Adrenal gland (tissue), 9 donors: ENCODE measurements at regions not wholly inside any gene's neighbourhood (a gene's known extent, or its start where the extent isn't known, plus 50 kb on each side); places are given as distances from the start of the nearest gene placed in this dataset.

Source experiments
- DNase-seq, 7 donors: peaks; one replicate each; pipeline ENCODE4 v3.0.0-alpha.2; 2019 to 2020
- H3K27ac ChIP-seq, 5 donors: fragments of 200-600 bp; sonication (generic) in 4 of 5; 1 replicate in 3 of 5; 2 replicates in 2 of 5; pipeline versions ENCODE4 v1.5.1 to v1.8.0; 2016 to 2020; ENCODE audit warnings: mild to moderate bottlenecking in 1 of 5
- H3K27me3 ChIP-seq: fragments of 200-600 bp; 2 replicates; pipeline ENCODE4 v1.8.0; 2021
- H3K36me3 ChIP-seq, 2 donors: fragments of 200-600 bp; replicated peaks in 1 of 2; 1 replicate in 1 of 2; 2 replicates in 1 of 2; pipeline versions ENCODE4 v1.5.1 to v1.8.0; 2018 to 2022
- H3K4me1 ChIP-seq, 2 donors: fragments of 200-600 bp; replicated peaks in 1 of 2; 1 replicate in 1 of 2; 2 replicates in 1 of 2; pipeline versions ENCODE4 v1.5.1 to v1.8.0; 2018 to 2021
- H3K4me3 ChIP-seq, 4 donors: fragments of 200-600 bp; sonication (generic) in 3 of 4; one replicate each; pipeline ENCODE4 v1.5.1; 2016 to 2018
- H3K9me3 ChIP-seq, 3 donors: fragments of 200-600 bp; sonication (generic) in 1 of 3; replicated peaks in 1 of 3; 1 replicate in 2 of 3; 2 replicates in 1 of 3; pipeline versions ENCODE4 v1.5.1 to v1.8.0; 2016 to 2021
- POLR2A ChIP-seq, 2 donors: fragments of 450-650 bp; IDR thresholded peaks; one replicate each; pipeline ENCODE4 v1.6.1; 2017; ENCODE audit warnings: antibody characterized with exemption in 2 of 2, mild to moderate bottlenecking in 2 of 2, moderate library complexity in 1 of 2
- WGBS, 4 donors: extraction: QIAGEN DNeasy Blood & Tissue Kit in 2 of 4; methylation state at CpG; one replicate each; pipeline versions ENCODE4 v1.1.5 to v1.1.7; 2013 to 2017; 5-methylcytosine and 5-hydroxymethylcytosine counted together
- intact Hi-C, 2 donors: fragments of 100-400 bp; cut with DNase I; formaldehyde crosslinking; loops; one replicate each; pipeline versions ENCODE4 v1.14.1 to v1.15.0; 2022 to 2023
- TF ChIP-seq, protein P1 (sequence below), 6 experiments: fragments of 450-650 bp in 4 of 6; fragments of 200-600 bp in 2 of 6; sonication (generic) in 1 of 6; IDR thresholded peaks; 1 replicate in 5 of 6; 2 replicates in 1 of 6; pipeline versions ENCODE4 v1.5.1 to v1.8.0; 2016 to 2021; ENCODE audit warnings: antibody characterized with exemption in 6 of 6, mild to moderate bottlenecking in 2 of 6, moderate library complexity in 1 of 6
- donor health status: healthy with polysubstance abuse.
- donor health status: Bipolar disorder and iron deficiency.
- donor health status: DM: yes; HTN: yes; CAD: no.
- donor health status: DM: no; HTN: no; CAD: no.
- donor health status: DM: no; HTN: no; CAD: no.

- Histone ChIP-seq H3K4me1 (no peaks in the 10 kb centered on the region), H3K27ac (peak overlapping the region in 1 of 5 donors; percentile 75), H3K4me3 (no peak overlapping the region), H3K36me3 (no peaks in the 10 kb centered on the region), H3K27me3 (no peaks in the 10 kb centered on the region), H3K9me3 (no peaks in the 10 kb centered on the region)
- intact Hi-C loops = no loop called here
- WGBS, 4 donors = 64 to 84% (median 80%) methylated on average over 1 of the region's 1 CpG
- no peak for DNase-seq
- TF ChIP-seq, protein P1, sequence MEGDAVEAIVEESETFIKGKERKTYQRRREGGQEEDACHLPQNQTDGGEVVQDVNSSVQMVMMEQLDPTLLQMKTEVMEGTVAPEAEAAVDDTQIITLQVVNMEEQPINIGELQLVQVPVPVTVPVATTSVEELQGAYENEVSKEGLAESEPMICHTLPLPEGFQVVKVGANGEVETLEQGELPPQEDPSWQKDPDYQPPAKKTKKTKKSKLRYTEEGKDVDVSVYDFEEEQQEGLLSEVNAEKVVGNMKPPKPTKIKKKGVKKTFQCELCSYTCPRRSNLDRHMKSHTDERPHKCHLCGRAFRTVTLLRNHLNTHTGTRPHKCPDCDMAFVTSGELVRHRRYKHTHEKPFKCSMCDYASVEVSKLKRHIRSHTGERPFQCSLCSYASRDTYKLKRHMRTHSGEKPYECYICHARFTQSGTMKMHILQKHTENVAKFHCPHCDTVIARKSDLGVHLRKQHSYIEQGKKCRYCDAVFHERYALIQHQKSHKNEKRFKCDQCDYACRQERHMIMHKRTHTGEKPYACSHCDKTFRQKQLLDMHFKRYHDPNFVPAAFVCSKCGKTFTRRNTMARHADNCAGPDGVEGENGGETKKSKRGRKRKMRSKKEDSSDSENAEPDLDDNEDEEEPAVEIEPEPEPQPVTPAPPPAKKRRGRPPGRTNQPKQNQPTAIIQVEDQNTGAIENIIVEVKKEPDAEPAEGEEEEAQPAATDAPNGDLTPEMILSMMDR (IDR thresholded peaks at IDR 0.05) = no peak
- no peak for TF ChIP-seq POLR2A (IDR thresholded peaks at IDR 0.05)
Measured at GRCh38 chr20:40572251-40572650, 116.8 kb downstream of the MAFB start.

GRCh38 chr20:40571639-40572038, 117.4 kb downstream of the MAFB start:
- peak in 4 of 7 donors; percentile 19 to 43 (median 32) for DNase-seq
- no peak for TF ChIP-seq POLR2A (IDR thresholded peaks at IDR 0.05)
- TF ChIP-seq, protein P1 (IDR thresholded peaks at IDR 0.05) = no peak
- Histone ChIP-seq H3K27ac (peak overlapping the region in 1 of 5 donors; percentile 75), H3K36me3 (no peaks in the 10 kb centered on the region), H3K4me3 (no peak overlapping the region), H3K4me1 (no peaks in the 10 kb centered on the region), H3K27me3 (no peaks in the 10 kb centered on the region), H3K9me3 (no peaks in the 10 kb centered on the region)
- 58 to 67% (median 63%) methylated on average over 1 of the region's 1 CpG for WGBS, 4 donors
- intact Hi-C loops = no loop called here

- no peak for TF ChIP-seq POLR2A (IDR thresholded peaks at IDR 0.05)
- TF ChIP-seq, protein P1 (IDR thresholded peaks at IDR 0.05) = no peak
- WGBS, 4 donors = 50 to 92% (median 77%) methylated on average over 1 to 3 of the region's 3 CpGs; no CpG with 5 or more reads in 1 of the 4 donors
- intact Hi-C loops = loop anchor here (10.0 kb wide), 1 partner anchor 117 kb away; the partner anchor contains the start of gene MAFB (in 2 of the 2)
- Histone ChIP-seq H3K9me3 (no peaks in the 10 kb centered on the region), H3K36me3 (no peaks in the 10 kb centered on the region), H3K27me3 (no peaks in the 10 kb centered on the region), H3K4me1 (peaks cover 0 to 8% of the 10 kb centered on the region in 2 donors), H3K4me3 (no peak overlapping the region), H3K27ac (no peak overlapping the region)
- peak in 1 of 7 donors; percentile 21 for DNase-seq
Measured at GRCh38 chr20:40568200-40568599, 120.8 kb downstream of the MAFB start.

GRCh38 chr20:40565682-40566040, 123.4 kb downstream of the MAFB start:
- Histone ChIP-seq H3K4me3 (no peak overlapping the region), H3K27ac (no peak overlapping the region), H3K36me3 (no peaks in the 10 kb centered on the region), H3K27me3 (no peaks in the 10 kb centered on the region), H3K4me1 (peaks cover 0 to 11% of the 10 kb centered on the region in 2 donors), H3K9me3 (no peaks in the 10 kb centered on the region)
- intact Hi-C loops = loop anchor here (10.0 kb wide), 1 partner anchor 119 kb away; the partner anchor contains the start of gene MAFB (in 2 of the 2)
- TF ChIP-seq POLR2A (IDR thresholded peaks at IDR 0.05) = no peak
- TF ChIP-seq, protein P1 (IDR thresholded peaks at IDR 0.05) = no peak
- DNase-seq = no peak
- 91 to 97% (median 93%) methylated on average over 1 of the region's 1 CpG for WGBS, 4 donors
